CD14-positive monocyte (primary cell): ENCODE measurements at regions not wholly inside any gene's neighbourhood (a gene's known extent, or its start where the extent isn't known, plus 50 kb on each side); places are given as distances from the start of the nearest gene placed in this dataset.

ENCODE experiments used
- DNase-seq, 3 donors: peaks; one replicate each; pipeline ENCODE4 v3.0.0-alpha.2; 2011 to 2022
- H2AFZ ChIP-seq: 2 replicates; pipeline ENCODE4 v1.6.0; 2012; ENCODE audit warnings: mild to moderate bottlenecking, low read depth, low read length, inconsistent platforms; ENCODE audit not compliant: insufficient read depth, poor library complexity, severe bottlenecking
- H3K27ac ChIP-seq, 2 donors: 1 replicate in 1 of 2; 2 replicates in 1 of 2; pipeline ENCODE4 v1.5.1; 2012 to 2013; ENCODE audit warnings: low read length in 2 of 2, control low read depth in 1 of 2, inconsistent platforms in 1 of 2, low read depth in 1 of 2, mild to moderate bottlenecking in 1 of 2
- H3K27me3 ChIP-seq, 2 donors: one replicate each; pipeline versions ENCODE4 v1.6.0 to v1.6.1; 2011 to 2013; ENCODE audit warnings: low read length in 2 of 2; ENCODE audit not compliant: control insufficient read depth in 2 of 2, insufficient read depth in 2 of 2
- H3K36me3 ChIP-seq, 2 donors: replicated peaks in 1 of 2; 1 replicate in 1 of 2; 2 replicates in 1 of 2; pipeline versions ENCODE4 v1.5.1 to v1.6.1; 2012 to 2013; ENCODE audit warnings: low read length in 2 of 2, control low read depth in 1 of 2, inconsistent platforms in 1 of 2, mild to moderate bottlenecking in 1 of 2; ENCODE audit not compliant: insufficient read depth in 2 of 2, control insufficient read depth in 1 of 2
- H3K4me1 ChIP-seq, 2 donors: 1 replicate in 1 of 2; 2 replicates in 1 of 2; pipeline versions ENCODE4 v1.5.1 to v1.6.1; 2012 to 2013; ENCODE audit warnings: low read length in 2 of 2, control low read depth in 1 of 2, inconsistent platforms in 1 of 2, mild to moderate bottlenecking in 1 of 2, moderate library complexity in 1 of 2; ENCODE audit not compliant: insufficient read depth in 2 of 2, control insufficient read depth in 1 of 2
- H3K4me2 ChIP-seq: replicated peaks from 2 replicates; pipeline ENCODE3; 2012; ENCODE audit warnings: low read length, moderate library complexity, mild to moderate bottlenecking; ENCODE audit not compliant: poor library complexity, severe bottlenecking; ENCODE audit errors: extremely low read depth
- H3K4me3 ChIP-seq, 3 experiments: fragments of 200-600 bp in 1 of 3; sonication (generic) in 1 of 3; replicated peaks in 1 of 3; 1 replicate in 2 of 3; 2 replicates in 1 of 3; pipeline ENCODE4 v1.5.1; 2011 to 2013; ENCODE audit warnings: low read length in 3 of 3, mild to moderate bottlenecking in 3 of 3, control low read depth in 2 of 3, low read depth in 2 of 3, inconsistent platforms in 1 of 3, moderate library complexity in 1 of 3
- H3K79me2 ChIP-seq: 2 replicates; pipeline ENCODE4 v1.6.0; 2012; ENCODE audit warnings: mild to moderate bottlenecking, control low read depth, inconsistent platforms, low read length, moderate library complexity; ENCODE audit not compliant: insufficient read depth
- H3K9ac ChIP-seq: 2 replicates; pipeline ENCODE4 v1.6.0; 2017; ENCODE audit warnings: low read length, mild to moderate bottlenecking; ENCODE audit not compliant: insufficient read depth, poor library complexity, severe bottlenecking
- H3K9me3 ChIP-seq, 2 donors: replicated peaks in 1 of 2; 1 replicate in 1 of 2; 2 replicates in 1 of 2; pipeline versions ENCODE4 v1.5.1 to v1.6.1; 2012 to 2013; ENCODE audit warnings: low read length in 2 of 2, control low read depth in 1 of 2; ENCODE audit not compliant: control insufficient read depth in 1 of 2, insufficient read depth in 1 of 2
- H4K20me1 ChIP-seq: 2 replicates; pipeline ENCODE4 v1.6.0; 2012; ENCODE audit warnings: mild to moderate bottlenecking, low read length, control low read depth, moderate library complexity; ENCODE audit not compliant: insufficient read depth
- H3K27ac Mint-ChIP-seq, 7 donors: one replicate each; pipeline ENCODE4 v1.8.0; 2020; ENCODE audit warnings: mild to moderate bottlenecking in 7 of 7, mixed read lengths in 7 of 7, moderate library complexity in 6 of 7, inconsistent platforms in 2 of 7
- H3K27me3 Mint-ChIP-seq, 3 donors: one replicate each; pipeline ENCODE4 v1.8.0; 2021 to 2022; ENCODE audit warnings: low read depth in 3 of 3, mild to moderate bottlenecking in 3 of 3, mixed read lengths in 3 of 3, moderate library complexity in 3 of 3, inconsistent platforms in 1 of 3
- H3K36me3 Mint-ChIP-seq, 2 donors: one replicate each; pipeline ENCODE4 v1.8.0; 2020; ENCODE audit warnings: mixed read lengths in 2 of 2, inconsistent platforms in 1 of 2, mild to moderate bottlenecking in 1 of 2
- H3K4me1 Mint-ChIP-seq: one replicate; pipeline ENCODE4 v1.8.0; 2020; ENCODE audit warnings: mild to moderate bottlenecking, mixed read lengths
- H3K4me3 Mint-ChIP-seq, 2 donors: one replicate each; pipeline ENCODE4 v1.8.0; 2020; ENCODE audit warnings: mild to moderate bottlenecking in 2 of 2, mixed read lengths in 2 of 2, moderate library complexity in 1 of 2
- H3K9me3 Mint-ChIP-seq, 7 donors: one replicate each; pipeline ENCODE4 v1.8.0; 2020 to 2022; ENCODE audit warnings: mixed read lengths in 7 of 7, mild to moderate bottlenecking in 6 of 7, moderate library complexity in 6 of 7, inconsistent platforms in 2 of 7
- WGBS: methylation state at CpG from one replicate; pipeline ENCODE4 v1.1.5; 2013; ENCODE audit warnings: missing lambda C conversion rate; ENCODE audit not compliant: insufficient coverage; 5-methylcytosine and 5-hydroxymethylcytosine counted together
- intact Hi-C, 2 donors: fragments of 100-400 bp; cut with micrococcal nuclease; formaldehyde crosslinking; loops; one replicate each; pipeline versions ENCODE4 v1.15.0 to v1.15.1; 2023
- TF ChIP-seq, protein P1 (sequence below): fragments of 200-600 bp; IDR thresholded peaks from one replicate; pipeline ENCODE4 v1.8.0; 2022; ENCODE audit warnings: antibody characterized with exemption, mild to moderate bottlenecking

DNA sequence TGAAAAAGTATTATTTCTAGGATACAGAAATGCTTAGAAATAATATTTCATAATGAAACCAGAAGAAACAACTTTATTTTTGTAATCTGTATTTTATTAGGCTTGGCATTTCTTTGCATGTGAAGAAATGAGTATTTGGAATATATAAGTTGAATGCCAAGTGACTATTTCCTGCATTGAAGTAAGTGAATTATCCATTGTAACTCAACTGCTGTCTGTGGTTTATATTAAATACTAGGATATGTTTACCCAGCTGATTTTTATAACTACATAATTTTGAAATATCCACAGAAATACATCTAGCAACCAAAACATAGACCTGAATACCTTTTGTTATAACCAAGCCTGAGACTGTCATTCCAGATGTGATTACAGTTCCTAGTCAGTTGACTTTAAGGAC, 207.6 kb downstream of the THBS2 start:
- no peak for DNase-seq
- Mint-ChIP-seq H3K4me3 (no peak overlapping the region), H3K27ac (no peak overlapping the region), H3K4me1 (no peaks in the 10 kb centered on the region), H3K36me3 (no peaks in the 10 kb centered on the region), H3K27me3 (peaks cover 0 to 3% (median 0%) of the 10 kb centered on the region in 3 donors), H3K9me3 (peaks cover 0 to 19% (median 7%) of the 10 kb centered on the region in 7 donors)
- no peak overlapping the region for H3K4me2 ChIP-seq
- no peak overlapping the region for H3K9ac ChIP-seq
- no peaks in the 10 kb centered on the region for H3K27me3 ChIP-seq
- no peaks in the 10 kb centered on the region for H4K20me1 ChIP-seq
- intact Hi-C loops = no loop called here
- peaks cover 0 to 13% of the 10 kb centered on the region in 2 donors for H3K9me3 ChIP-seq
- H3K4me1 ChIP-seq = no peaks in the 10 kb centered on the region
- TF ChIP-seq, protein P1, sequence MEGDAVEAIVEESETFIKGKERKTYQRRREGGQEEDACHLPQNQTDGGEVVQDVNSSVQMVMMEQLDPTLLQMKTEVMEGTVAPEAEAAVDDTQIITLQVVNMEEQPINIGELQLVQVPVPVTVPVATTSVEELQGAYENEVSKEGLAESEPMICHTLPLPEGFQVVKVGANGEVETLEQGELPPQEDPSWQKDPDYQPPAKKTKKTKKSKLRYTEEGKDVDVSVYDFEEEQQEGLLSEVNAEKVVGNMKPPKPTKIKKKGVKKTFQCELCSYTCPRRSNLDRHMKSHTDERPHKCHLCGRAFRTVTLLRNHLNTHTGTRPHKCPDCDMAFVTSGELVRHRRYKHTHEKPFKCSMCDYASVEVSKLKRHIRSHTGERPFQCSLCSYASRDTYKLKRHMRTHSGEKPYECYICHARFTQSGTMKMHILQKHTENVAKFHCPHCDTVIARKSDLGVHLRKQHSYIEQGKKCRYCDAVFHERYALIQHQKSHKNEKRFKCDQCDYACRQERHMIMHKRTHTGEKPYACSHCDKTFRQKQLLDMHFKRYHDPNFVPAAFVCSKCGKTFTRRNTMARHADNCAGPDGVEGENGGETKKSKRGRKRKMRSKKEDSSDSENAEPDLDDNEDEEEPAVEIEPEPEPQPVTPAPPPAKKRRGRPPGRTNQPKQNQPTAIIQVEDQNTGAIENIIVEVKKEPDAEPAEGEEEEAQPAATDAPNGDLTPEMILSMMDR = no peak
- no peak overlapping the region for H3K27ac ChIP-seq
- no peak overlapping the region for H3K4me3 ChIP-seq
- no peaks in the 10 kb centered on the region for H3K36me3 ChIP-seq
- no peaks in the 10 kb centered on the region for H3K79me2 ChIP-seq
- H2AFZ ChIP-seq = no peak overlapping the region

DNA sequence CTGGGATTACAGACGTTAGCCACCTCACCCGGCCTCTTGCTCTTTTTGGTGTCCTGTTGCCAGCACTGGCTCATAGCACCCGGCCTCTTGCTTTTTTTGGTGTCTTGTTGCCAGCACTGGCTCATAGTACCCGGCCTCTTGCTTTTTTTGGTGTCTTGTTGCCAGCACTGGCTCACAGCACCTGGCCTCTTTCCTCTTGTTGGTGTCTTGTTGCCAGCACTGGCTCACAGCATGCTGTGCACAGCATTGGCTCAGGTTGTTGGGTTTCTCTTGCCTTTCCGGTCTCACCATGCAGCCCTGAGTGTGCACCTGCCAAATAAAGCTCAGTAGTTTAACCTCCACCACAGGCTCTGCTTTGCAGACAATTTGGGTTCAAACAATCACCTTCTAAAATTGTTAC, 208.2 kb downstream of the THBS2 start:
- Mint-ChIP-seq H3K9me3 (peaks cover under 1 to 22% (median 7%) of the 10 kb centered on the region in 7 donors), H3K27me3 (peaks cover 0 to 3% (median 0%) of the 10 kb centered on the region in 3 donors), H3K4me3 (no peak overlapping the region), H3K36me3 (no peaks in the 10 kb centered on the region), H3K27ac (no peak overlapping the region), H3K4me1 (no peaks in the 10 kb centered on the region)
- TF ChIP-seq, protein P1 = no peak
- WGBS = 92% methylated on average over 5 of the region's 5 CpGs
- intact Hi-C loops = no loop called here
- H3K9me3 ChIP-seq = peaks cover 0 to 16% of the 10 kb centered on the region in 2 donors
- H3K4me2 ChIP-seq = no peak overlapping the region
- H3K36me3 ChIP-seq = no peaks in the 10 kb centered on the region
- no peaks in the 10 kb centered on the region for H3K79me2 ChIP-seq
- no peak overlapping the region for H3K4me3 ChIP-seq
- no peaks in the 10 kb centered on the region for H3K27me3 ChIP-seq
- H3K27ac ChIP-seq = no peak overlapping the region
- H3K9ac ChIP-seq = no peak overlapping the region
- no peaks in the 10 kb centered on the region for H4K20me1 ChIP-seq
- no peak for DNase-seq
- H2AFZ ChIP-seq = no peak overlapping the region
- H3K4me1 ChIP-seq = no peaks in the 10 kb centered on the region
